HepG2 (cell line): ENCODE measurements at regions not wholly inside any gene's neighbourhood (a gene's known extent, or its start where the extent isn't known, plus 50 kb on each side); places are given as distances from the start of the nearest gene placed in this dataset.

Experiments
- ATAC-seq: fragments of 200-7000 bp; cut with Tn5 transposase; 3 replicates; pipeline ENCODE4 v1.9.1; 2020; ENCODE audit warnings: mild to moderate bottlenecking, moderate library complexity
- BruUV-seq: library from RNA; stranded (reverse); fragments of 400-500 nt; replicated peaks from 2 replicates; lab custom pipeline; 2021; lab: Mats Ljungman, UMichigan
- CTCF ChIA-PET: fragments of 300-600 bp; formaldehyde crosslinking; extraction: SDS; loops from one replicate; lab custom pipeline; 2021; ENCODE audit warnings: low total read pairs, inconsistent platforms, low intra/inter-chr PET ratio; lab: Yijun Ruan, JAX
- POLR2A ChIA-PET: fragments of 350-600 bp; sonication (Branson Sonifier 250); formaldehyde crosslinking; loops from one replicate; lab custom pipeline; 2020; ENCODE audit warnings: antibody characterized with exemption, inconsistent platforms; lab: Yijun Ruan, JAX
- DNase-seq: peaks from one replicate; pipeline ENCODE4 v3.0.0-alpha.2; 2015; ENCODE audit warnings: low spot score
- FAIRE-seq: peaks from 3 replicates; lab custom pipeline; 2011; peaks lifted over from hg19 to GRCh38; lab: Jason Lieb, UNC
- H2AFZ ChIP-seq: one replicate; pipeline ENCODE4 v1.6.1; 2011; ENCODE audit warnings: low read length, inconsistent platforms
- H3K27ac ChIP-seq: fragments of 300-600 bp; 3 replicates; pipeline ENCODE4 v1.8.0; 2011; ENCODE audit warnings: mixed run types, mild to moderate bottlenecking, mixed read lengths, low read length, inconsistent platforms; ENCODE audit not compliant: insufficient read depth; ENCODE audit errors: extremely low read length
- H3K27me3 ChIP-seq, 2 experiments: fragments of 200-600 bp in 1 of 2; 2 replicates in 1 of 2; 3 replicates in 1 of 2; pipeline versions ENCODE4 v1.6.0 to v1.8.0; 2011; ENCODE audit warnings: low read length in 2 of 2, mild to moderate bottlenecking in 2 of 2, moderate library complexity in 2 of 2, inconsistent platforms in 1 of 2; ENCODE audit not compliant: insufficient read depth in 2 of 2, control insufficient read depth in 1 of 2
- H3K36me3 ChIP-seq, 2 experiments: fragments of 200-600 bp in 1 of 2; replicated peaks in 1 of 2; 2 replicates in 1 of 2; 3 replicates in 1 of 2; pipeline versions ENCODE4 v1.5.1 to v1.8.0; 2011; ENCODE audit warnings: low read length in 2 of 2, inconsistent platforms in 1 of 2; ENCODE audit not compliant: insufficient read depth in 2 of 2, control insufficient read depth in 1 of 2
- H3K4me1 ChIP-seq: 2 replicates; pipeline ENCODE4 v1.5.1; 2012; ENCODE audit warnings: low read length, inconsistent platforms; ENCODE audit not compliant: insufficient read depth
- H3K4me2 ChIP-seq: 2 replicates; pipeline ENCODE4 v1.6.0; 2011; ENCODE audit warnings: low read depth, low read length, inconsistent platforms
- H3K4me3 ChIP-seq, 3 experiments: fragments of 200-600 bp in 1 of 3; sonication (generic), shearing (Covaris generic) in 1 of 3; replicated peaks in 1 of 3; 2 replicates each; pipeline ENCODE4 v1.5.1; 2011 to 2016; ENCODE audit warnings: low read length in 3 of 3, inconsistent platforms in 2 of 3, low read depth in 2 of 3, mild to moderate bottlenecking in 2 of 3, control low read depth in 1 of 3, mixed read lengths in 1 of 3; ENCODE audit not compliant: insufficient read depth in 1 of 3
- H3K79me2 ChIP-seq: one replicate; pipeline ENCODE4 v1.6.1; 2011; ENCODE audit warnings: low read length, inconsistent platforms; ENCODE audit not compliant: insufficient read depth
- H3K9ac ChIP-seq: 2 replicates; pipeline ENCODE4 v1.6.0; 2011; ENCODE audit warnings: mild to moderate bottlenecking, low read depth, low read length, inconsistent platforms; ENCODE audit not compliant: insufficient read depth
- H3K9me3 ChIP-seq: 2 replicates; pipeline ENCODE4 v1.5.1; 2012; ENCODE audit warnings: mild to moderate bottlenecking, low read length
- H4K20me1 ChIP-seq: 2 replicates; pipeline ENCODE4 v1.6.0; 2011; ENCODE audit warnings: inconsistent platforms, mild to moderate bottlenecking, low read length, moderate library complexity; ENCODE audit not compliant: insufficient read depth
- CTCF ChIP-seq: sonication (generic); formaldehyde crosslinking; IDR thresholded peaks from 2 replicates; pipeline ENCODE4 v1.5.0; 2020; ENCODE audit warnings: mild to moderate bottlenecking, missing genetic modification reagents, moderate library complexity
- ESRRA ChIP-seq: sonication (generic); formaldehyde crosslinking; IDR thresholded peaks from 2 replicates; pipeline ENCODE4 v1.5.1; 2020; ENCODE audit warnings: mild to moderate bottlenecking, low read depth, missing genetic modification reagents
- FUBP1 ChIP-seq: sonication (generic); formaldehyde crosslinking; IDR thresholded peaks from 2 replicates; pipeline ENCODE4 v1.5.1; 2020; ENCODE audit warnings: missing genetic modification reagents, mild to moderate bottlenecking, borderline replicate concordance
- RBM22 ChIP-seq: fragments of 200-400 bp; formaldehyde crosslinking; optimal IDR thresholded peaks from 2 replicates; pipeline ENCODE3; 2017; ENCODE audit warnings: mild to moderate bottlenecking, low read length, moderate library complexity
- STAG1 ChIP-seq: sonication (generic); formaldehyde crosslinking; IDR thresholded peaks from 2 replicates; pipeline ENCODE4 v1.4.0; 2020; ENCODE audit warnings: missing genetic modification reagents
- TOPORS ChIP-seq: sonication (generic); formaldehyde crosslinking; IDR thresholded peaks from 2 replicates; pipeline ENCODE4 v1.8.0; 2023; ENCODE audit warnings: mild to moderate bottlenecking, missing genetic modification reagents
- ZMAT3 ChIP-seq: sonication (generic); formaldehyde crosslinking; conservative IDR thresholded peaks from 2 replicates; pipeline ENCODE4 v1.7.0; 2021; ENCODE audit warnings: missing genetic modification reagents
- ZNF672 ChIP-seq: sonication (generic); formaldehyde crosslinking; IDR thresholded peaks from 2 replicates; pipeline ENCODE4 v1.8.1; 2022; ENCODE audit warnings: missing genetic modification reagents
- WGBS: methylation state at CpG from one replicate; pipeline ENCODE4 v1.1.6; 2017; ENCODE audit warnings: low lambda C conversion rate; 5-methylcytosine and 5-hydroxymethylcytosine counted together
- in situ Hi-C: cut with HindIII; loops from 2 replicates; pipeline ENCODE4 v1.10.0; 2017; ENCODE audit warnings: low pct_unique_long_range_greater_than_20kb; ENCODE audit not compliant: extremely low pct_ligation_motif_present
- intact Hi-C: fragments of 100-400 bp; cut with micrococcal nuclease; formaldehyde crosslinking; loops from one replicate; pipeline ENCODE4 v1.10.0; 2022; ENCODE audit not compliant: unreplicated experiment

GRCh38 chr15:19988094-19988660 lies 553.4 kb downstream of the GOLGA6L6 start (continued):
- TF ChIP-seq FUBP1 (CRISPR knock-in tag) (no peak), RBM22 (no peak), ZNF672 (CRISPR knock-in tag) (no peak), ESRRA (no peak)

- Histone ChIP-seq H3K9ac (no peak overlapping the region), H3K79me2 (no peaks in the 10 kb centered on the region), H3K4me2 (no peak overlapping the region), H2AFZ (no peak overlapping the region), H3K9me3 (peaks cover 29% of the 10 kb centered on the region), H4K20me1 (no peaks in the 10 kb centered on the region), H3K27ac (no peak overlapping the region), H3K27me3 (no peaks in the 10 kb centered on the region), H3K4me1 (no peaks in the 10 kb centered on the region), H3K4me3 (no peak overlapping the region), H3K36me3 (no peaks in the 10 kb centered on the region)
- in situ Hi-C loops = no loop called here
- no TSS peak for BruUV-seq
- peak; percentile 15 for DNase-seq
- WGBS = 7% methylated on average over 13 of the region's 13 CpGs
- intact Hi-C loops = no loop called here
- TF ChIP-seq TOPORS (CRISPR knock-in tag) (no peak), STAG1 (CRISPR knock-in tag) (peak; percentile 64), CTCF (CRISPR knock-in tag) (peak; percentile 66), ZMAT3 (CRISPR knock-in tag) (no peak)
- POLR2A ChIA-PET = no interaction called here
- CTCF ChIA-PET = no interaction called here
- FAIRE-seq = no peak
- peak; percentile 91 for ATAC-seq
Measured at GRCh38 chr15:19987389-19988048, 554.1 kb downstream of the GOLGA6L6 start.
